K562 (cell line): ENCODE measurements at regions not wholly inside any gene's neighbourhood (a gene's known extent, or its start where the extent isn't known, plus 50 kb on each side); places are given as distances from the start of the nearest gene placed in this dataset.

Experiments
- ATAC-seq: fragments of 200-7000 bp; cut with Tn5 transposase; 3 replicates; pipeline ENCODE4 v1.9.1; 2020; ENCODE audit warnings: moderate library complexity
- BruUV-seq: library from RNA; stranded (reverse); fragments of 400-500 nt; replicated peaks from 2 replicates; lab custom pipeline; 2021; lab: Mats Ljungman, UMichigan
- CTCF ChIA-PET: fragments of 300-600 bp; formaldehyde crosslinking; extraction: SDS; loops from one replicate; lab custom pipeline; 2021; ENCODE audit warnings: low intra/inter-chr PET ratio; lab: Yijun Ruan, JAX
- POLR2A ChIA-PET: fragments of 300-600, 350-650 bp; sonication (Branson Sonifier 250); formaldehyde crosslinking; extraction: SDS; loops from one replicate; lab custom pipeline; 2021; ENCODE audit warnings: antibody characterized with exemption, inconsistent platforms; lab: Yijun Ruan, JAX
- DNase-seq, 4 experiments: peaks; one replicate each; pipeline versions ENCODE4 v3.0.0 to v3.0.0-alpha.2; 2011 to 2018; ENCODE audit warnings: low spot score in 3 of 4, mixed read lengths in 3 of 4; ENCODE audit errors: extremely low read depth in 1 of 4
- FAIRE-seq: peaks from 2 replicates; lab custom pipeline; 2011; peaks lifted over from hg19 to GRCh38; lab: Jason Lieb, UNC
- H2AFZ ChIP-seq: 2 replicates; pipeline ENCODE4 v1.6.0; 2011; ENCODE audit warnings: low read depth, low read length, control low read depth, inconsistent platforms
- H3K27ac ChIP-seq: fragments of 200-600 bp; 3 replicates; pipeline ENCODE4 v1.8.0; 2011; ENCODE audit warnings: low read depth, mild to moderate bottlenecking, control low read depth, inconsistent platforms, low read length, moderate library complexity, mixed read lengths; ENCODE audit errors: extremely low read depth
- H3K27me3 ChIP-seq, 2 experiments: fragments of 300-600 bp in 1 of 2; 2 replicates in 1 of 2; 3 replicates in 1 of 2; pipeline versions ENCODE4 v1.6.0 to v1.8.0; 2011; ENCODE audit warnings: inconsistent platforms in 2 of 2, low read length in 2 of 2, mild to moderate bottlenecking in 1 of 2, mixed read lengths in 1 of 2, moderate library complexity in 1 of 2; ENCODE audit not compliant: control insufficient read depth in 2 of 2, insufficient read depth in 2 of 2
- H3K36me3 ChIP-seq: fragments of 300-600 bp; 3 replicates; pipeline ENCODE4 v1.8.0; 2011; ENCODE audit warnings: mild to moderate bottlenecking, low read length, inconsistent platforms; ENCODE audit not compliant: control insufficient read depth, insufficient read depth
- H3K4me1 ChIP-seq, 2 experiments: fragments of 200-600 bp in 1 of 2; replicated peaks in 1 of 2; 2 replicates in 1 of 2; 3 replicates in 1 of 2; pipeline versions ENCODE4 v1.5.1 to v1.8.0; 2011; ENCODE audit warnings: inconsistent platforms in 2 of 2, low read length in 2 of 2, mild to moderate bottlenecking in 1 of 2, mixed read lengths in 1 of 2, moderate library complexity in 1 of 2; ENCODE audit not compliant: control insufficient read depth in 2 of 2, insufficient read depth in 2 of 2
- H3K4me2 ChIP-seq: 2 replicates; pipeline ENCODE4 v1.6.1; 2011; ENCODE audit warnings: low read length, control low read depth, inconsistent platforms, mixed read lengths; ENCODE audit not compliant: insufficient read depth
- H3K4me3 ChIP-seq: fragments of 200-600 bp; sonication (generic), shearing (Covaris generic); 2 replicates; pipeline ENCODE4 v1.5.1; 2016; ENCODE audit warnings: control low read depth, inconsistent platforms
- H3K79me2 ChIP-seq: fragments of 200-600 bp; 3 replicates; pipeline ENCODE4 v1.8.0; 2011; ENCODE audit warnings: low read length, inconsistent platforms; ENCODE audit not compliant: control insufficient read depth, insufficient read depth
- H3K9ac ChIP-seq, 2 experiments: 2 replicates each; pipeline versions ENCODE4 v1.6.0 to v1.6.1; 2011; ENCODE audit warnings: low read depth in 2 of 2, low read length in 2 of 2, control low read depth in 1 of 2, inconsistent platforms in 1 of 2, mild to moderate bottlenecking in 1 of 2, mixed read lengths in 1 of 2; ENCODE audit not compliant: insufficient read depth in 1 of 2
- H3K9me1 ChIP-seq: one replicate; pipeline ENCODE4 v1.6.0; 2011; ENCODE audit warnings: inconsistent platforms, mild to moderate bottlenecking, low read length, moderate library complexity; ENCODE audit not compliant: control insufficient read depth, insufficient read depth
- H3K9me3 ChIP-seq: replicated peaks from 2 replicates; pipeline ENCODE4 v1.5.1; 2011; ENCODE audit warnings: low read depth, low read length, inconsistent platforms; ENCODE audit not compliant: control insufficient read depth, insufficient read depth
- H4K20me1 ChIP-seq: replicated peaks from 2 replicates; pipeline ENCODE4 v1.6.1; 2011; ENCODE audit warnings: low read length, inconsistent platforms, mixed read lengths; ENCODE audit not compliant: control insufficient read depth, insufficient read depth
- ARNT ChIP-seq, 2 experiments: fragments of 450-650 bp; IDR thresholded peaks; 2 replicates each; pipeline ENCODE4 v1.6.1; 2016; ENCODE audit warnings: mild to moderate bottlenecking in 1 of 2
- CEBPG ChIP-seq, 3 experiments: fragments of 200-800 bp in 1 of 3; sonication (Bioruptor generic) in 1 of 3; sonication (generic) in 1 of 3; formaldehyde crosslinking in 1 of 3; IDR thresholded peaks in 2 of 3; conservative IDR thresholded peaks in 1 of 3; 2 replicates each; pipeline versions ENCODE4 v1.6.1 to v1.8.0; 2016 to 2022; ENCODE audit warnings: missing compliant biosample characterization in 2 of 3, missing genetic modification characterization in 2 of 3, mild to moderate bottlenecking in 1 of 3, missing genetic modification reagents in 1 of 3
- ELF2 ChIP-seq: fragments of 250-450 bp; sonication (Bioruptor Pico); IDR thresholded peaks from 2 replicates; pipeline ENCODE4 v1.5.0; 2021; ENCODE audit warnings: mild to moderate bottlenecking
- MYNN ChIP-seq, 2 experiments: sonication (generic); formaldehyde crosslinking in 1 of 2; IDR thresholded peaks; 2 replicates each; pipeline versions ENCODE4 v1.5.0 to v1.6.1; 2016 to 2020; ENCODE audit warnings: antibody characterized with exemption in 1 of 2, missing genetic modification reagents in 1 of 2
- PML ChIP-seq: IDR thresholded peaks from 2 replicates; pipeline ENCODE4 v1.6.1; 2012; ENCODE audit warnings: low read length, inconsistent platforms
- RBM39 ChIP-seq: fragments of 200-400 bp; formaldehyde crosslinking; optimal IDR thresholded peaks from 2 replicates; pipeline ENCODE3; 2018; ENCODE audit warnings: low read depth, low read length
- TEAD2 ChIP-seq: fragments of 450-650 bp; IDR thresholded peaks from 2 replicates; pipeline ENCODE4 v1.6.1; 2016; ENCODE audit warnings: missing genetic modification characterization, control low read depth, missing compliant biosample characterization
- YBX1 ChIP-seq: fragments of 450-650 bp; IDR thresholded peaks from 2 replicates; pipeline ENCODE4 v1.7.1; 2016; ENCODE audit warnings: mild to moderate bottlenecking
- ZNF347 ChIP-seq: fragments of 450-650 bp; formaldehyde crosslinking; IDR thresholded peaks from 2 replicates; pipeline ENCODE4 v1.4.0; 2020; ENCODE audit warnings: low read depth, mild to moderate bottlenecking, moderate library complexity
- WGBS: fragments of 100-300 bp; shearing (Covaris generic); methylation state at CpG from one replicate; pipeline ENCODE4 v1.1.6; 2016; ENCODE audit warnings: low coverage, mixed read lengths; ENCODE audit not compliant: insufficient coverage; ENCODE audit errors: missing lambda C conversion rate; 5-methylcytosine and 5-hydroxymethylcytosine counted together
- in situ Hi-C: fragments of 300-500 bp; cut with MboI; formaldehyde crosslinking; loops from 4 replicates; pipeline ENCODE4 v1.15.0; 2018; ENCODE audit warnings: inconsistent platforms, mixed read lengths
- intact Hi-C: fragments of 100-400 bp; cut with micrococcal nuclease; formaldehyde crosslinking; loops from 2 replicates; pipeline ENCODE4 v1.14.2; 2022
- TF ChIP-seq, protein P1 (sequence below): IDR thresholded peaks from 3 replicates; pipeline ENCODE4 v1.6.1; 2011; ENCODE audit warnings: borderline replicate concordance, mild to moderate bottlenecking; ENCODE audit not compliant: insufficient read length, insufficient read depth
- TF ChIP-seq, protein P2 (sequence below): fragments of 450-650 bp; IDR thresholded peaks from 2 replicates; pipeline ENCODE4 v1.6.1; 2017; ENCODE audit warnings: mild to moderate bottlenecking, moderate library complexity

DNA sequence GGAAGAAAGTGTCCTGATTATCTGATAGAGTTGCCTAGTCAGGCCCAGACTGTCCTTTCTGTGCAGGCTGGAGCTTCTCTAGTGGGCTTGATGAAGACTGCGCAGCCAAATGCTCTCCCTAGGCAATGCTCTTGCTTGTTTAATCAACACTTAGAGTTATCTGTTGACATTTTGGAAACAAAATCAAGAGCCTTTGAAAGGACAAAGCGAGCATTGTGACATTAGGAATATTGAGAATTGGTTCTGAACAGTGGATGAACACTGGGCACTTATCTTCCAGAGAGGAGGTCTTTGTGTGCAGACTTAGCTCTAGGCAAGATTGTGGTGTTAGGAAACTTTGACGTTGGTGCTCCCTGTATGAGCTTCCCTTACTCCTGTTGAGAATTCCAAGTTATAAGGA is 94.5 kb downstream of the DNTTIP2 start:
- in situ Hi-C loops (no loop called here), intact Hi-C loops (no loop called here)
- TF ChIP-seq YBX1 (no peak), ARNT (IDR thresholded peaks at IDR 0.05) (no peak), CEBPG (CRISPR knock-in tag; IDR thresholded peaks at IDR 0.05) (no peak), CEBPG (tag; conservative IDR thresholded peaks at IDR 0.05 in 1 of 2, IDR thresholded peaks at IDR 0.05 in 1 of 2) (no peak), PML (no peak), ELF2 (CRISPR knock-in tag) (no peak), TEAD2 (no peak), ZNF347 (CRISPR knock-in tag) (no peak), MYNN (IDR thresholded peaks at IDR 0.05) (no peak), MYNN (CRISPR knock-in tag; IDR thresholded peaks at IDR 0.05) (no peak), RBM39 (no peak)
- TF ChIP-seq, protein P1, sequence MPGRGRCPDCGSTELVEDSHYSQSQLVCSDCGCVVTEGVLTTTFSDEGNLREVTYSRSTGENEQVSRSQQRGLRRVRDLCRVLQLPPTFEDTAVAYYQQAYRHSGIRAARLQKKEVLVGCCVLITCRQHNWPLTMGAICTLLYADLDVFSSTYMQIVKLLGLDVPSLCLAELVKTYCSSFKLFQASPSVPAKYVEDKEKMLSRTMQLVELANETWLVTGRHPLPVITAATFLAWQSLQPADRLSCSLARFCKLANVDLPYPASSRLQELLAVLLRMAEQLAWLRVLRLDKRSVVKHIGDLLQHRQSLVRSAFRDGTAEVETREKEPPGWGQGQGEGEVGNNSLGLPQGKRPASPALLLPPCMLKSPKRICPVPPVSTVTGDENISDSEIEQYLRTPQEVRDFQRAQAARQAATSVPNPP = no peak
- TF ChIP-seq, protein P2, sequence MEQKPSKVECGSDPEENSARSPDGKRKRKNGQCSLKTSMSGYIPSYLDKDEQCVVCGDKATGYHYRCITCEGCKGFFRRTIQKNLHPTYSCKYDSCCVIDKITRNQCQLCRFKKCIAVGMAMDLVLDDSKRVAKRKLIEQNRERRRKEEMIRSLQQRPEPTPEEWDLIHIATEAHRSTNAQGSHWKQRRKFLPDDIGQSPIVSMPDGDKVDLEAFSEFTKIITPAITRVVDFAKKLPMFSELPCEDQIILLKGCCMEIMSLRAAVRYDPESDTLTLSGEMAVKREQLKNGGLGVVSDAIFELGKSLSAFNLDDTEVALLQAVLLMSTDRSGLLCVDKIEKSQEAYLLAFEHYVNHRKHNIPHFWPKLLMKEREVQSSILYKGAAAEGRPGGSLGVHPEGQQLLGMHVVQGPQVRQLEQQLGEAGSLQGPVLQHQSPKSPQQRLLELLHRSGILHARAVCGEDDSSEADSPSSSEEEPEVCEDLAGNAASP = no peak
- Histone ChIP-seq H3K36me3 (no peaks in the 10 kb centered on the region), H3K4me2 (no peak overlapping the region), H3K79me2 (no peaks in the 10 kb centered on the region), H3K9me3 (no peaks in the 10 kb centered on the region), H3K9ac (no peak overlapping the region), H3K4me3 (no peak overlapping the region), H2AFZ (no peak overlapping the region), H3K4me1 (no peaks in the 10 kb centered on the region), H4K20me1 (no peaks in the 10 kb centered on the region), H3K9me1 (no peaks in the 10 kb centered on the region), H3K27ac (no peak overlapping the region), H3K27me3 (no peaks in the 10 kb centered on the region; a peak in 1 of 5 replicates)
- FAIRE-seq (no peak), ATAC-seq (no peak), DNase-seq (no peak)
- BruUV-seq = no TSS peak
- CTCF ChIA-PET = no interaction called here
- 2% methylated on average over 3 of the region's 3 CpGs for WGBS
- POLR2A ChIA-PET = no interaction called here
